H1 (cell line): ENCODE measurements at regions not wholly inside any gene's neighbourhood (a gene's known extent, or its start where the extent isn't known, plus 50 kb on each side); places are given as distances from the start of the nearest gene placed in this dataset.

Source experiments
- CTCF ChIA-PET: fragments of 300-600 bp; sonication (Branson Sonifier 250); formaldehyde crosslinking; loops from one replicate; lab custom pipeline; 2021; ENCODE audit not compliant: partially characterized antibody; lab: Charles Lee
- POLR2A ChIA-PET: fragments of 300-600 bp; sonication (Branson Sonifier 250); formaldehyde crosslinking; loops from one replicate; lab custom pipeline; 2021; ENCODE audit warnings: inconsistent platforms; ENCODE audit not compliant: partially characterized antibody; lab: Charles Lee
- DNase-seq, 2 experiments: peaks; one replicate each; pipeline versions ENCODE4 v3.0.0 to v3.0.0-alpha.2; 2010 to 2022; ENCODE audit warnings: low spot score in 2 of 2, low read depth in 1 of 2, mixed read lengths in 1 of 2
- FAIRE-seq: peaks from 2 replicates; lab custom pipeline; 2011; peaks lifted over from hg19 to GRCh38; lab: Jason Lieb, UNC
- H2AFZ ChIP-seq: 2 replicates; pipeline ENCODE4 v1.8.1; 2012; ENCODE audit warnings: low read length, inconsistent platforms
- H2AK5ac ChIP-seq: 2 replicates; pipeline ENCODE4 v1.6.1; 2013; ENCODE audit warnings: low read depth, low read length
- H2BK120ac ChIP-seq: replicated peaks from 2 replicates; pipeline ENCODE3; 2013; ENCODE audit warnings: low read depth, low read length, inconsistent platforms
- H2BK12ac ChIP-seq: 2 replicates; pipeline ENCODE4 v1.6.1; 2013; ENCODE audit warnings: low read depth, low read length
- H2BK15ac ChIP-seq: 2 replicates; pipeline ENCODE4 v1.6.1; 2013; ENCODE audit warnings: low read length
- H2BK20ac ChIP-seq: 2 replicates; pipeline ENCODE4 v1.6.1; 2013; ENCODE audit warnings: low read length
- H2BK5ac ChIP-seq: 2 replicates; pipeline ENCODE4 v1.6.1; 2013; ENCODE audit warnings: low read depth, low read length
- H3K14ac ChIP-seq: 2 replicates; pipeline ENCODE4 v1.6.1; 2013; ENCODE audit warnings: inconsistent platforms; ENCODE audit not compliant: insufficient read length
- H3K18ac ChIP-seq: 2 replicates; pipeline ENCODE4 v1.6.1; 2013; ENCODE audit warnings: low read length; ENCODE audit errors: extremely low read depth
- H3K23ac ChIP-seq: 2 replicates; pipeline ENCODE4 v1.6.1; 2013; ENCODE audit warnings: inconsistent platforms; ENCODE audit not compliant: insufficient read length
- H3K23me2 ChIP-seq: 2 replicates; pipeline ENCODE4 v1.6.1; 2013; ENCODE audit warnings: low read depth, low read length
- H3K27ac ChIP-seq: 2 replicates; pipeline ENCODE4 v1.6.1; 2011; ENCODE audit warnings: low read depth, low read length, inconsistent platforms
- H3K27me3 ChIP-seq, 4 experiments: replicated peaks in 1 of 4; 1 replicate in 1 of 4; 2 replicates in 3 of 4; pipeline versions ENCODE4 v1.6.1 to v1.8.1; 2011 to 2013; ENCODE audit warnings: low read length in 3 of 4, mild to moderate bottlenecking in 3 of 4, inconsistent platforms in 2 of 4, mixed read lengths in 2 of 4, moderate library complexity in 1 of 4; ENCODE audit not compliant: control insufficient read depth in 3 of 4, insufficient read depth in 3 of 4; ENCODE audit errors: extremely low read depth in 1 of 4
- H3K36me3 ChIP-seq, 4 experiments: 2 replicates each; pipeline versions ENCODE4 v1.6.1 to v1.8.1; 2011 to 2013; ENCODE audit warnings: mild to moderate bottlenecking in 4 of 4, low read length in 3 of 4, moderate library complexity in 2 of 4, control low read depth in 1 of 4, inconsistent platforms in 1 of 4; ENCODE audit not compliant: insufficient read depth in 4 of 4, control insufficient read depth in 2 of 4
- H3K4ac ChIP-seq: replicated peaks from 2 replicates; pipeline ENCODE3; 2013; ENCODE audit warnings: low read length, low read depth, mixed read lengths, inconsistent platforms; ENCODE audit not compliant: insufficient read length
- H3K4me1 ChIP-seq, 4 experiments: replicated peaks in 1 of 4; 1 replicate in 1 of 4; 2 replicates in 3 of 4; pipeline versions ENCODE4 v1.6.1 to v1.8.1; 2011 to 2013; ENCODE audit warnings: low read length in 3 of 4, inconsistent platforms in 2 of 4, mixed read lengths in 1 of 4; ENCODE audit not compliant: insufficient read depth in 4 of 4, control insufficient read depth in 3 of 4
- H3K4me2 ChIP-seq, 2 experiments: 2 replicates each; pipeline versions ENCODE4 v1.6.1 to v1.8.1; 2011 to 2013; ENCODE audit warnings: low read depth in 2 of 2, low read length in 2 of 2, control low read depth in 1 of 2, inconsistent platforms in 1 of 2, mild to moderate bottlenecking in 1 of 2; ENCODE audit not compliant: insufficient read depth in 1 of 2
- H3K4me3 ChIP-seq, 4 experiments: fragments of 200-600, 300-600 bp in 1 of 4; sonication (generic), shearing (Covaris generic), sonication (Bioruptor Twin) in 1 of 4; 2 replicates each; pipeline versions ENCODE4 v1.5.1 to v1.8.1; 2011 to 2016; ENCODE audit warnings: low read length in 4 of 4, low read depth in 3 of 4, control low read depth in 2 of 4, inconsistent platforms in 2 of 4, mild to moderate bottlenecking in 2 of 4, mixed read lengths in 1 of 4, moderate library complexity in 1 of 4; ENCODE audit not compliant: insufficient read depth in 2 of 4; ENCODE audit errors: extremely low read depth in 1 of 4
- H3K56ac ChIP-seq: replicated peaks from 2 replicates; pipeline ENCODE3; 2013; ENCODE audit warnings: low read depth, mild to moderate bottlenecking, mixed read lengths, low read length, inconsistent platforms; ENCODE audit not compliant: insufficient read length
- H3K79me1 ChIP-seq: 2 replicates; pipeline ENCODE4 v1.6.1; 2013; ENCODE audit warnings: low read depth, low read length, control low read depth
- H3K79me2 ChIP-seq, 2 experiments: 2 replicates each; pipeline versions ENCODE4 v1.6.1 to v1.8.1; 2012 to 2013; ENCODE audit warnings: low read length in 2 of 2, mild to moderate bottlenecking in 2 of 2, inconsistent platforms in 1 of 2; ENCODE audit not compliant: insufficient read depth in 2 of 2, control insufficient read depth in 1 of 2
- H3K9ac ChIP-seq, 4 experiments: replicated peaks in 1 of 4; 1 replicate in 1 of 4; 2 replicates in 3 of 4; pipeline versions ENCODE4 v1.6.1 to v1.8.1; 2011 to 2013; ENCODE audit warnings: low read depth in 3 of 4, low read length in 3 of 4, control low read depth in 2 of 4, mild to moderate bottlenecking in 2 of 4, moderate library complexity in 2 of 4, inconsistent platforms in 1 of 4; ENCODE audit errors: extremely low read depth in 1 of 4
- H3K9me3 ChIP-seq, 2 experiments: 2 replicates each; pipeline versions ENCODE4 v1.6.1 to v1.8.1; 2012 to 2013; ENCODE audit warnings: mild to moderate bottlenecking in 2 of 2, moderate library complexity in 2 of 2, control low read depth in 1 of 2, inconsistent platforms in 1 of 2, low read depth in 1 of 2, low read length in 1 of 2, mixed read lengths in 1 of 2; ENCODE audit not compliant: insufficient read depth in 2 of 2
- H4K20me1 ChIP-seq, 2 experiments: replicated peaks in 1 of 2; 2 replicates each; pipeline versions ENCODE3 to v1.8.1; 2011 to 2013; ENCODE audit warnings: inconsistent platforms in 2 of 2, low read length in 2 of 2, mild to moderate bottlenecking in 1 of 2; ENCODE audit not compliant: insufficient read depth in 2 of 2, control insufficient read depth in 1 of 2
- H4K5ac ChIP-seq: 2 replicates; pipeline ENCODE4 v1.6.1; 2013; ENCODE audit warnings: low read length, low read depth, mixed read lengths, inconsistent platforms; ENCODE audit not compliant: insufficient read length
- H4K8ac ChIP-seq: 2 replicates; pipeline ENCODE4 v1.8.0; 2013; ENCODE audit warnings: mild to moderate bottlenecking, moderate library complexity, low read length, inconsistent platforms; ENCODE audit not compliant: insufficient read depth; ENCODE audit errors: extremely low read depth
- H4K91ac ChIP-seq: replicated peaks from 2 replicates; pipeline ENCODE3; 2013; ENCODE audit warnings: low read length, mixed read lengths, inconsistent platforms; ENCODE audit not compliant: insufficient read length
- ATF3 ChIP-seq: IDR thresholded peaks from 2 replicates; pipeline ENCODE4 v1.6.1; 2011; ENCODE audit warnings: low read depth, mild to moderate bottlenecking, low read length; ENCODE audit not compliant: insufficient read depth
- BACH1 ChIP-seq: IDR thresholded peaks from 2 replicates; pipeline ENCODE4 v1.6.1; 2012; ENCODE audit warnings: low read length, improper control_type of control experiment
- BRCA1 ChIP-seq: IDR thresholded peaks from 2 replicates; pipeline ENCODE4 v1.6.1; 2012; ENCODE audit warnings: low read depth, low read length, improper control_type of control experiment
- CBX5 ChIP-seq: fragments of 300-800, 300-1000 bp; sonication (generic); IDR thresholded peaks from 2 replicates; pipeline ENCODE4 v1.7.1; 2016; ENCODE audit warnings: antibody characterized with exemption, low read length, low read depth
- KDM1A ChIP-seq: fragments of 200-600, 300-600 bp; sonication (generic); IDR thresholded peaks from 2 replicates; pipeline ENCODE4 v1.7.1; 2016; ENCODE audit warnings: mild to moderate bottlenecking, low read length, borderline replicate concordance
- MAX ChIP-seq: IDR thresholded peaks from 2 replicates; pipeline ENCODE4 v1.6.1; 2012; ENCODE audit warnings: inconsistent platforms
- SP1 ChIP-seq: IDR thresholded peaks from 2 replicates; pipeline ENCODE4 v1.6.1; 2011; ENCODE audit warnings: low read depth, low read length
- SRF ChIP-seq: IDR thresholded peaks from 2 replicates; pipeline ENCODE4 v1.6.1; 2011; ENCODE audit warnings: mild to moderate bottlenecking, low read depth, low read length, moderate library complexity
- TBP ChIP-seq: IDR thresholded peaks from 2 replicates; pipeline ENCODE4 v1.6.1; 2011; ENCODE audit warnings: low read depth, low read length, improper control_type of control experiment
- TEAD4 ChIP-seq: IDR thresholded peaks from 2 replicates; pipeline ENCODE4 v1.6.1; 2012; ENCODE audit warnings: low read depth, low read length, inconsistent platforms, mixed read lengths
- WGBS, 2 experiments: shearing (Covaris generic) in 1 of 2; methylation state at CpG; one replicate each; pipeline versions ENCODE4 v1.1.6 to v1.1.7; 2013 to 2015; ENCODE audit warnings: low lambda C conversion rate in 2 of 2, mixed read lengths in 2 of 2, inconsistent platforms in 1 of 2, low coverage in 1 of 2, missing lambda C conversion rate in 1 of 2; ENCODE audit not compliant: insufficient replicate concordance in 2 of 2, insufficient coverage in 1 of 2, insufficient read length in 1 of 2; ENCODE audit errors: extremely low coverage in 1 of 2, missing lambda C conversion rate in 1 of 2; 5-methylcytosine and 5-hydroxymethylcytosine counted together
- TF ChIP-seq, protein P1 (sequence below): IDR thresholded peaks from 2 replicates; pipeline ENCODE4 v1.6.1; 2012; ENCODE audit warnings: inconsistent platforms
- TF ChIP-seq, protein P2 (sequence below): IDR thresholded peaks from 2 replicates; pipeline ENCODE4 v1.6.1; 2012; ENCODE audit warnings: low read length, inconsistent platforms

- Histone ChIP-seq H3K4me2 (no peak overlapping the region), H3K27ac (no peak overlapping the region), H4K20me1 (no peaks in the 10 kb centered on the region), H3K14ac (no peak overlapping the region), H2BK15ac (no peak overlapping the region), H3K9ac (no peak overlapping the region), H3K4me3 (no peak overlapping the region), H2AFZ (no peak overlapping the region), H4K91ac (no peak overlapping the region), H3K27me3 (no peaks in the 10 kb centered on the region), H3K18ac (no peak overlapping the region), H3K36me3 (peaks cover 0 to 4% (median 0%) of the 10 kb centered on the region in 4 experiments; a peak in 3 of 8 replicates), H2BK120ac (no peak overlapping the region), H3K9me3 (peaks cover 0 to 6% of the 10 kb centered on the region in 2 experiments; a peak in 1 of 4 replicates), H2BK5ac (no peak overlapping the region), H3K23me2 (no peaks in the 10 kb centered on the region), H2BK20ac (no peak overlapping the region), H4K5ac (no peak overlapping the region), H3K56ac (no peak overlapping the region), H3K4me1 (peaks cover 4 to 11% (median 9%) of the 10 kb centered on the region in 4 experiments; a peak in 5 of 7 replicates), H3K4ac (no peak overlapping the region), H3K79me2 (no peaks in the 10 kb centered on the region), H2AK5ac (no peak overlapping the region), H3K23ac (no peak overlapping the region), H4K8ac (no peak overlapping the region), H3K79me1 (no peaks in the 10 kb centered on the region), H2BK12ac (no peak overlapping the region)
- WGBS, 2 experiments: 94% methylated on average over 1 of the region's 1 CpG; no CpG with 5 or more reads in 1 of the 2 experiments
- FAIRE-seq (no peak), DNase-seq (no peak)
- CTCF ChIA-PET: interaction anchor here (0.5 kb wide), 1 partner anchor 526 kb away, joined by 3 read pairs; no protein-coding TSS in a partner anchor
- POLR2A ChIA-PET: no interaction called here
- TF ChIP-seq, protein P1, sequence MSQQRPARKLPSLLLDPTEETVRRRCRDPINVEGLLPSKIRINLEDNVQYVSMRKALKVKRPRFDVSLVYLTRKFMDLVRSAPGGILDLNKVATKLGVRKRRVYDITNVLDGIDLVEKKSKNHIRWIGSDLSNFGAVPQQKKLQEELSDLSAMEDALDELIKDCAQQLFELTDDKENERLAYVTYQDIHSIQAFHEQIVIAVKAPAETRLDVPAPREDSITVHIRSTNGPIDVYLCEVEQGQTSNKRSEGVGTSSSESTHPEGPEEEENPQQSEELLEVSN: no peak
- no peak for TF ChIP-seq BRCA1
- no peak for TF ChIP-seq MAX
- no peak for TF ChIP-seq KDM1A
- no peak for TF ChIP-seq BACH1
- TF ChIP-seq SRF: no peak
- TF ChIP-seq TBP: no peak
- TF ChIP-seq TEAD4: no peak
- TF ChIP-seq ATF3: no peak
- TF ChIP-seq, protein P2, sequence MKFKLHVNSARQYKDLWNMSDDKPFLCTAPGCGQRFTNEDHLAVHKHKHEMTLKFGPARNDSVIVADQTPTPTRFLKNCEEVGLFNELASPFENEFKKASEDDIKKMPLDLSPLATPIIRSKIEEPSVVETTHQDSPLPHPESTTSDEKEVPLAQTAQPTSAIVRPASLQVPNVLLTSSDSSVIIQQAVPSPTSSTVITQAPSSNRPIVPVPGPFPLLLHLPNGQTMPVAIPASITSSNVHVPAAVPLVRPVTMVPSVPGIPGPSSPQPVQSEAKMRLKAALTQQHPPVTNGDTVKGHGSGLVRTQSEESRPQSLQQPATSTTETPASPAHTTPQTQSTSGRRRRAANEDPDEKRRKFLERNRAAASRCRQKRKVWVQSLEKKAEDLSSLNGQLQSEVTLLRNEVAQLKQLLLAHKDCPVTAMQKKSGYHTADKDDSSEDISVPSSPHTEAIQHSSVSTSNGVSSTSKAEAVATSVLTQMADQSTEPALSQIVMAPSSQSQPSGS: no peak
- no peak for TF ChIP-seq SP1
- no peak for TF ChIP-seq CBX5
These were observed 1001.0 kb upstream of the WWC1 start for GRCh38 chr5:167290478-167290877.
